HK-2 (cell line): ENCODE measurements at regions not wholly inside any gene's neighbourhood (a gene's known extent, or its start where the extent isn't known, plus 50 kb on each side); places are given as distances from the start of the nearest gene placed in this dataset.

Experiments used
- DNase-seq: peaks from one replicate; pipeline ENCODE4 v3.0.0-alpha.2; 2018; ENCODE audit not compliant: unreplicated experiment

DNA sequence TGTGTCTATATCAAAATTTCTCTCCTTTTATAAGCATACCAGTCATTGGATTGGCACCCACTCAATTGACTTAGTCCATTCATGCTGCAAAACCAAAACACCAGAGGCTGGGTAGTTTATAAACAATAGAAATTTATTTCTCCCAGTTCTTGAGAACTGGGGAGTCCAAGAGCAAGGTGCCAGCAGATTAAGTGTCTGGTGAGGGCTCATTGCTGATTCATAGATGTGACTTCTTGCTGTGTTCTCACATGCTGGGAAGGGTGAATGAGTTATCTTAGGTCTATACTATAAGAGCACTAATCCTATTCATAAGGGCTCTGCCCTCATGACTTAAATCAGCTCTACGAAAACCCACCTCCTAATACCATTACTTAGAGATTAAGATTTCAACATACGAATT, 501.4 kb downstream of the EPM2A start:
- DNase-seq, result no peak

- no peak for DNase-seq
These were observed 500.1 kb downstream of the EPM2A start for GRCh38 chr6:145235207-145235606.

GRCh38 chr6:145238787-145239186, 496.5 kb downstream of the EPM2A start:
- no peak for DNase-seq

DNA sequence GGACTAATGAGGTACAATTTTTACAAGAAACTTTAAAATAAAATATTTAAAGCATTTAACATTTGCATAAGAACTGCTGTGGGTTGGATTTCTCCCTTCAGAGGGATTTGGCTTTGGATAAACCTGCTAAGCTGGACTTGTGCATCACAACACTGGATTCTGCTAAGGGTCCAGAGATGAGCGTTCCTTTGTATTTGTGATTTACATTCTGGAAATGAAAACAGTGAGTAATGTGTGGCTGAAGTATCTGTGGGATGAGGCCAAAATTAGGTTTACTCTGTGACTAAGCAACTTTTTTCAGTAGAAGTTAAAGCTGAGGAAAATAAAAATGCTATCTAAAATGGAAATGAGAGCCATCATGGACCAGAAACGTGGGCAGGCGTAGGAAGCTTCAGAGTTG, 494.3 kb downstream of the EPM2A start:
- no peak for DNase-seq

DNA sequence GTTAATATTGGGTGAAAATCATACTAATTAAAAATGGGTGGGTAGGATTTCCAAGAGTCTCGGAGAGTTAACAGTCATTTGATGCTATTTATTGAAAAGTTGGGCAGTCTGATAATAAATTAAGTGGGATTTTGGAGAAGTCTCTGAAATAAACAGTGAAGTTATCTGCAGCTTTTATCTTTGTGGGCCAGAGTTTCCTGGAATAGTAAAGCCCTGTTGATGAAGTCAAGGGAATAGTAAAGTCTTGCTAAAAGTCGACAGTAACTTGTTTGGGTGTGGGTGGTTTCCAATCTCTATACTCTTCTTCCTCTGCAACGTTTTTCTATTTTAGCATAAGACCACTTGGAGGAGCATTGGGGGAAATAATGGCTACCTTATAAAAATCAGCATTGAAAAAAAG, 493.6 kb downstream of the EPM2A start:
- DNase-seq, result no peak

GRCh38 chr6:145244349-145245100, 490.8 kb downstream of the EPM2A start:
- DNase-seq, result no peak

DNA sequence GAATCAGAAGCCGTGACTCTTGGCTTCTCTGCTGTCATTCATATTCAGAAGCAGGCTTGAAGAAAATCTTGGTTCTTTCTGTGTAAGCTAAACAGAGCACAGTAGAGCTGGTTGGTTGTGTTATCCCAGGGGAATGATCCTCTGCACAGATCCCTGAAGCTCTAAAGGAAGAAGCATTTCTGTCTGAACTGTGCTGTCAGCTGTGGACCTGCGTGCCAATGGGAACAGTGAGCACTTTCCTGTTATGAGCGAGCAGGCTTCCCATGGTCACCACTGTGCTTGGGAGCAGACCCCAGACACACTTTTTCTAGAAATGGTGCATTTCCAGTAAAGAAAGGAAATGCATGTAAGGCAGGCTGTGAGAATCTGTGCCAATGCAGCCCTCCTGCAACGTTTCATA, 490.2 kb downstream of the EPM2A start:
- no peak for DNase-seq

DNA sequence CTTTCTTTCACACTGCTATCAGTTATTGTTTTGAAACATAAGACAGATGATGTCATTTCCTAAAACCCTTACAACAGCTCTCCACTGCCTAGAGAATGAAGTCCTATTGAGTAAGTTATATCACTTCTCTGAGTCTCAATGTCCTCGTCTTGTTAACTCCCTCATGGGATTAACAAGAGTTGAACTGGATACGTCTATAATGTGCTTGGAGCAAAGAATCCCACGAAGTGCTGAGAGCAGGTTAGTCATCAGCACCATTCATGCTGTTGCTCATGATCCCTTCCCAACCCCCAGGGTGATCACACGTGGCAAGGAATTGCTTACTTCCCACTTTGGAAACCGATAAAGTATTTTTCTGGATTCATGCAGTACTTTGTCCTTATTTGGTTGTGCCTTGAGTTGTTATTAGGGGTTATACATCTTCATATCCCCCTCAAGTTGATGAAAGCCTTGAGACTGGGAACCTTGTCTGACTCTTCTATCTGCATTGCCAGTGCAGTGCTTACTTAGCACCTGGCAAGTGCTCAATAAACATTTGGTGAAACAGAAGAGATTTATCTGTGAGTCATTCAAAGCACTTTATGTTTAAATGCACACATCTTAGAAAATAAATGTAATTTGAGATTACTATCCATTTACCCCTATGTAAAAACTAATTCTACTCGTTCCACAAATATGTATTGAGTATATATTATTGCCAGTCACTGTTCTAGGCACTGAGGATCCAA, 487.5 kb downstream of the EPM2A start:
- peak; percentile 16 for DNase-seq

- no peak for DNase-seq
These were observed 484.9 kb downstream of the EPM2A start for GRCh38 chr6:145250436-145250835.

- DNase-seq, result no peak
These were observed 482.6 kb downstream of the EPM2A start for GRCh38 chr6:145252737-145253136.

DNA sequence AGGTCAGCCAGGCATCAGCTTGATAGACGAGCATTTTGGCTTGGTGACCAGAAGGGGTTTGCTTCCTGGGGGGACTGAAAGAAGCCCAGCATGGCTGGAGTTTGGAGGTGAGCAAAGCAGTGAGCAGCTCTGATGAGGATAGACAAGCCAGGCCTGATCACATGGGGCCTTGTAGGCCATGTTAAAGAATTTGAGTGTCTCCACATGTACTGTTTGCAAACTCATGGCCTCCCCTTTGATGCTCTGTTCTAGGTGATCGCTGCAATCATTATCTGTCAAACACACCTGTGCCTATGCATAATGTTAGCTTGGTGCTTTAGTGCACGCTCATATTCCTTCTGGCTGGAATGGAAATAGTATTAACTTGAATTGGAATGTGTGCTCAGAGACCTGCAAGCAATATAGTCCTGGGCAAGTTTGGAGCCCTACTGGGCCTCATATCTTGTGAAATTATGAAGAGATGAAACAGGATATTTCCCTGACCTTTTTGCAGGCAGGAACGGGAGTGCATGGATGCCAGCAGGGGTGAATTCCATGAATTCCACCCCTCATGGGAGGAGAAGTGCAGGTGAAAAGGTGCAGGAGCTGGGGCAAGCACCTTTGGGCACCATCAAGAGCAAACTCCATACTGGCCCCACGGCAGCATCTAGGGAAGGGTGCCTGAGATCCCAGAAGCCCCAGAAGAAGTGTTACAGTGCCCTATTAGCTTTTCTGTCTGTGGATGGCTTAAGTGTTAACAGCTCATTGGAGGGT, 480.5 kb downstream of the EPM2A start:
- no peak for DNase-seq

GRCh38 chr6:145257704-145258103, 477.6 kb downstream of the EPM2A start:
- DNase-seq, result no peak

DNA sequence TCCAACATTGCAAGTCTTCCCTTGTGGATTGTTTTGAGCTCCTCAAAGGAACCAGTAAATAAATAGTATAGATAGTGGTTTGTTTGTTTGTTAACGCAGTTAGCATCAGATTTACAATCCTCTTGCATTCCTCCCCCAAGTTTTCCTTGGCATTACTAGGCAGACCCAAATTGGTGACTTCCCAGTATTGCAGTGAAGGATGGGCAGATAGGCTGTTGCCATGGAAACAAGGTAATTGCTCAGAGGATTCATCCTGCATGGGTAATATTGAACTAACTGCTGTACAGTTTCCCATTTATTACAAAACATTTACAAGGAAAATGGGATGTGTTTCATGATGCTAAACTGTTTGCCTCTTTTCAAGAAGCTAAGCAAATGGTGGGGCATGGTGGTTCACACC, 477.2 kb downstream of the EPM2A start:
- no peak for DNase-seq

GRCh38 chr6:145260484-145261175, 474.7 kb downstream of the EPM2A start:
- DNase-seq, result no peak

- DNase-seq, result no peak
These were observed 473.6 kb downstream of the EPM2A start for GRCh38 chr6:145261758-145262157.

DNA sequence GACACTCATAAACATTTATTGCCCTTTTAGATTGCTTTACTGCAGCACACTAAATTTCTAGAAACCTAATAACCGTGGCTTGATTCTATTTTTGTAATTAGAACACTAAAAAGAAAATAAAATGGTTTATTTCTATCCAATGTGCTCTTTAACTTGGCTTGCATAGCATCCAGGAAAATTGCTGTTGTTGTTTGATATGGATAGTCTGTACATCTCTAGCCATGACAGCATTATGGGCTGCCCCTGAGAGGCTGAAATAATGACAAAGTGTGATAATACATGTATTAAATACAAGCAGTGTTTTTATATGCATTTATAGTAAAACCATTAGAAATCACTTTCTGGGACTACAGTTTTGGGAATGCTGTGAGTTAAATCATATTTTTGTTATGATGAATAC, 472.5 kb downstream of the EPM2A start:
- DNase-seq, result no peak

DNA sequence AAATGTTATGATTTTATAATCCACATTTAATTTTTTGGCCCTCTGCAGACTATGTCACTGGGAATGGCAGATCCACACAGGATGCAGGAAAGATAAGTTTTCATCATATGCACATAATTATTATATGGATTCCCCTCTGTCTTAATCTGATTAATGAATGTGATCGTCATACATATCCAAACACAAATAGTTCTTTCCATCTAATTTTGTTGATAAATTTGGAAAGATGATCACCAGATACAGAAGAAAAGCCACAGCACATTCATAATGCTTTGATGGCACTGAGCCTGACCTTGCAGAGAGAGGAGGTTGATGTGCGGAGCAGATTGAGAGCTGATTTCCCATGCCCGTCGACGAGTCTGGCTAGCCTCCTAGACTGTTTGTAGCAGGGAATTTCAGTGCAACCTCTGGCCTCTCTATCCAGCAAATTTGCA, 471.5 kb downstream of the EPM2A start:
- DNase-seq, result no peak

DNA sequence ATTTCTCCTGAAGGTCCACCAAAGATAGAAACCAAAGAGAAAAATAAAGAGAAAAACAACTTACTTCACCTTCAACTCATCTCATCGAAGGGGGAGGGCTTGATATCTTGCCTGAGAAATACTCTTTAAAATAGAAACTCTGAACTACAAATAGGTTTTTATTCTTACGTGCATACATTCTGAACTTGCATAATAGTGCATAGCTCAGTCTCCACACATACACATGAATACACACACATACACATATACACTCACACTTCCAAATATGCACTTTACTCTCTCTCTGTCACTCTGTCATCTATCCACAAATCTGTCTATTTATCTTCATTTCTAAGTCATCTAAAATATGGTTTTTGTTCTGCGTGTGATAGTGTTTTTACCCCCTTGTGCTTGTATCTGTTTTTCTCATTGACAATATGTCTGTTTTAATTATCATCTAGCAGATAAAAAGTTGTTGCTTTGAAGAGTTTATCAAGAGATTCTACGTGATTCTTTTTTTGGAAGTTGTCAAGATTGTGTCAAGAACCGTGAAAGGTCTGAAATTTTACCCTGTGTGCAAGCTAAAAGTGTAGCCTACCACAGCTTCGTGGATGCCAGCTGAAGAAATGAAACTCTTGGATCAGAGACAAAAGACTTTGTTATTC, 468.8 kb downstream of the EPM2A start:
- no peak for DNase-seq

DNA sequence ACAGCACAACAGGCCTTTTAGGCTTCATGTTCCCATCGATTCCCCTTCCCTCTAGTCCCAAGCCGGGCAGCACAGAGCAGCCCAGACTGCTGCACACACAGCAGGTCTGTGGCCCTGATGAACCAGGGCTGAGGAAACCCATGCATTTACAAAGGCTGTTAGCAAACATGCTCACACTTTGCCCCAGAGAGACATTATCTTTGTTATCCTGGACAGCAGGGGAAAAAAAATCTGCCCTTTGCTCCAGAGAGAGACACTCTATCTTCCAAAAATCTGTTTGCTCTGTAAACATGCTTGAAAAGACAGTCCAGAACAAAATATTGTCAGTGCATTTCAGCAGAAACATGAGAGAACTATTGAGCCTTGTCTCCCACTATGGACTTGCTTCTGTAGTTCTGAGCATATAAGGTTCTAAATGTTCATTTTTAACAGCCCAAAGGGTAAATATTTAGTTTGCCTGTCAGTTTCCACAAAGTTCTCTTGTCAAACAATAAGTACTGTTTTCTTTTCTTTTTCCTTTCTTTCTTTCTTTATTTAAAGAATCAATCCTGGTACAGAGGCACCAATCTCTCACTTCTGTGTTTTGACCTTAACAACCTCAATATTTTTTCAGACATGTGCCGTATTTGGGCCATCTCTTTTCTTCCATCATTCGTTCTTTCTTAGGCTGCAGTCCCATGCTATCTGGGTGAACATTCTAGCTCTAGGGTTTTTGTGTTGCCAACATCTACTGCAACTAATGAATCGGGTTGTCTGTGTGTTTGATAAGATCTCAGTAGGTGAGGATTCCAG, 468.0 kb downstream of the EPM2A start:
- DNase-seq, result no peak

- DNase-seq, result no peak
These were observed 464.9 kb downstream of the EPM2A start for GRCh38 chr6:145270464-145270863.

DNA sequence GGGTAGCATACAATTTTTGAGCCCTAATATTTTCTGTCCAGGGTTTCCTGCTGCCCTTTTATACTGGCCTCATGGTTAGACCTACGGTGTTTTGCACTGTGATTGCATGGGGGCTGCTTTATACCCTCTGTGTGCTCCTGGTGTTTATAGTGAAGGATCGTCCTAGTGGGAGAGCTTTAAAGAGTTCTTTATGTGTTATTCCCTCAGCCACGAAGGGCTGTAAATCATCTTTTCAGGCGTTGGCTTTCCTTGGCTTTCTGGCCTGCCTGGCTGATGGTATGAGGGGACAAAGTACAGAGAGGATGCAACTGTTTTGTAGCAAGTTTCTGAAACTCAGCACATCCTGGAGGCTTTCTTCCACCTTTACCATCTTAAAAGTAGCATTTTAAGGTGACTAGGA, 464.3 kb downstream of the EPM2A start:
- no peak for DNase-seq
